ENCODE measurements at regions not wholly inside any gene's neighbourhood (a gene's known extent, or its start where the extent isn't known, plus 50 kb on each side); places are given as distances from the start of the nearest gene placed in this dataset.
"Not testable (repeated sequence)": the region's sequence is repeated elsewhere in the genome, so short reads cannot be mapped to it uniquely, and the experiment has no call there.

DNA sequence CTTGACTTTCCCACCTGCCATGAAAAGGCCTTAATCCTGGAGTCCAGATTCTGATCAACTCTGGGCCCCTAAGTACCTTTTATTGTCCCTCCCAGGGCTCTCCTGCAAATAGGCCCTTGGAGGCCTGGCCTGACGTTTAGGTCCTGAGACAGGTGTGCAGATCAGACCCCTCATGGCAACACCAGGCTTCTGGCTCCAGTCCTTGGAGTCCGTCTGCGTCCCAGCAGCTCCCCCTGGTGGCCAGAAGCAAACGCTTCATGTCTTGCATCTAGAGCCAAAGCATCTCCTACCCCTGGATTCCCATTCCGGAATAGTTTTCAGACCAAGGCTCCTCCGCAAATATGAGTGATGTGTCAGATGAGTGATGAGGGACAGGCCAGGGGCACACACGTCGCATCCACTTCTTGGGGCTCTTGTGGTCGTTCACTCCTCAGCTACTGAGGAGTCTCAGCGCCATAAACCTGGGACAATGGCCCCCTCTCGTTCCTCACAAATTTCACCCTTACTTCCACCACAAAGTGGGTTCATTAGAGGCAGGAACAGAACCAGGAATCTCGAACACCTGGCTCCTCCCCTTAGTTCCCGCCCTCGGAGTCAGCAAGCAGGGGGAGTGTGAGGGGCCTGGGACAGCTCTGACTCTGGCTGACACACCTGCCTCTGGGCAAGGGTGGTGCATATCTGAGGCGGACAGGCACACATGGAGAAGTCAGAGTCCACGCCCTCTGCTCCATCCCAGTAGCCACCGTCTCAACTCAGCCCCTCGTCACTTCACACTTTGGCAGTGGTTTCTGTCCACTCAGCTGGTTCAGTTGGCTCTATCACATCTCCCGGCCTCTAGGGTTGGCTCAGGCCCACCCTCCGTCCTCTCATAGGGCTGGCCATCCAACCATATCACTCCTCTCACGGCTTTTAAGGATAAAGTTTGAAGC is 77.9 kb upstream of the PWP1 start:
- peak; percentile 40 to 81 for DNase-seq

DNA sequence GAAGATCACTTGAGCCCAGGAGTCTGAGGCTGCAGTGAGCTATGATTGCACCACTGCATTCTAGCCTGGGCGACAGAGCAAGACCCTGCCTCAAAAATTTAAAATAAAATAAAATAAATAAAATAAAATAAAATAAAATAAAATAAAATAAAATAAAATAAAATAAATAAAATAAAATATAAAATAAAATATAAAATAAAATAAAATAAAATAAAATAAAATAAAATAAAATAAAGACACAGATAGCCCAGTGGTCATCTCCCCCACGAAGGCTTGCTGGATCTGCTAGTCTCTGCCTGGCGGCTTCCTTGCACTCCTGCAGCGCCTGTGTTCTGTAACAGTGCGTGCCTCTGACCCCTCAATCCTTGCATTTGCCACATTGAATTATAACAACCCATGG is 76.8 kb upstream of the PWP1 start:
- not testable (repeated sequence) for DNase-seq

DNA sequence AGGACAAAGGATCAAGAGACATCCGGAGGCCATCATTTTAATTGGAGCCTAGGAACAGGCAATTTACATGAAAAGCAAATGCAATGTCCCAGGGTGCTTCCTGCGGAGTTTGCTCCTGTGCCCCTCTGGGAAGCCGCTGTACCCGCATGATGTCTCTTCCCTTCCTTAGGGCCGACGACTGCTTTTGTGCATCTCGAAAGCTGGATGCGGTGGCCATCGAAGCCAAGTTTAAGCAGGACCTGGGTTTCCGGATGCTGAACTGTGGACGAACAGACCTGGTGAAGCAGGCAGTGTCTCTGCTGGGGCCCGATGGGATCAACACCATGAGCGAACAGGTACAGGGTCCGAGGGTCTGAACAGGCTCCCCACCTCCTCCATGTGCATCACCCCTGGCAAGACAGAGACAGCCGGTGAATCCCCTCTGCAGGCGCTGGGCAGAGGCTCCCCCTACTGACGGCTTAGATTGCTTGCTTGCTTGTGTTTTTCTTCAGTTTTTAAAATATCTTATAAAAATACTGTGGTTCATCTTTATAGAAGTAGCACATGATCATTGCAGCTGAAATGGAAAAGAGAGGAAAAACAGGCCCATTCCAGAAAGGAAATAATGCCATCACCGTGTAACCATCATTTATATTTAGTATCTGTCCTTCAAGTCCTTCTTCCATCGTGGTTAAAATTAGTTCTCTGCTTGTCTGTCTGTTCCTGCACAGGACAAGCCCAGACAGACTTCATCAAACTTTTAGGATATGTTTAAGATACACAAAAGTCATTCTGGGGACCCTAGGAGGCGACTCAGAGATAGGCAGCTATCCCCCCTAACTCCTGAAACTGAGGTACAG is 75.4 kb upstream of the PWP1 start:
- peak in 1 of 2 donors; percentile 18 for DNase-seq

DNA sequence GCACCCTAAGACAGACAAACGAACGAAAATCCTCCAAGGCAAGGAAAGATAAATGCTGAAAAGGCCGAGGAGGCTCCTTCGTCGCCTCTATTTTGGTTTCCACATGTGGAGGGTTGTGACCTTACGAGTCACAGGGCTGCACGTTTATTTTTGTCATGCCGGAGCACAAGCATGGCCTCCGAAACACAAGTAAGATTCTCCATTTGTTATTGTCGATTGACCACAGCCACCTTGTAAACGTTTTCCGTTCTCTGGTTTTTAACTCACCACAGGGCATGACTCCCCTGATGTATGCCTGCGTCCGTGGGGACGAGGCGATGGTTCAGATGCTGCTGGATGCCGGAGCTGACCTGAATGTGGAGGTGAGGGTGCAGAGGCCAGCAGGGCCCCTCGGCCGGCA is 73.1 kb upstream of the PWP1 start:
- DNase-seq = no peak

DNA sequence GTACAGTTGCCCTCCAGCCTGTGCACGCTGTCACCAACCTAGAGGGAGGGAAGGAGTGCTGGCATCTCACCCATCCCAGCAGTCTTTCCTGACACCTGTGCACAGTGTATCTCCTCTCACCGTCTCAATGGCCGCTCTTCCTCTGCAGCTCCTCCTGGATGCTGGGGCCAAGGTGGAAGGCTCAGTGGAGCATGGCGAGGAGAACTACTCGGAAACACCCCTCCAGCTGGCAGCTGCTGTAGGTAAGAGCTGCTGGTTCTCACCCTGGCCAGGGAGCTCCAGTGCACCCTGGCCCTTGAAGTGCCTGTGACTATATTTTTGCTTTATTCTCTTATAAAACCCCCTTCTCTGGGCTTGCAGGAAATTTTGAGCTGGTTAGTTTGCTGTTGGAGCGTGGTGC is 68.7 kb upstream of the PWP1 start:
- DNase-seq = no peak

DNA sequence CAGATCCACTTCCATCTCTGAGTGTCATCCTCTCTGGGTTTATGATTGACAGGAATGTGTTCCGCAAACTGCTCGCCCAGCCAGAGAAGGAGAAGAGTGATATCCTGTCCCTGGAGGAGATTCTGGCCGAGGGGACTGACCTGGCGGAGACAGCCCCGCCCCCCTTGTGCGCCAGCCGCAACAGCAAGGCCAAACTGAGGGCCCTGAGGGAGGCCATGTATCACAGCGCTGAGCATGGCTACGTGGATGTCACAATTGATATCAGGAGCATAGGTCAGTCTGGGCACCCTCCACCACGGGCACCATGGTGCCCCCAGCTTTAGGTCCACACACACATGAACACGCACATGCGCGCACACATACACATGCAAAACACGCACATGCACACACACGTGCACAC is 67.5 kb upstream of the PWP1 start:
- no peak for DNase-seq

DNA sequence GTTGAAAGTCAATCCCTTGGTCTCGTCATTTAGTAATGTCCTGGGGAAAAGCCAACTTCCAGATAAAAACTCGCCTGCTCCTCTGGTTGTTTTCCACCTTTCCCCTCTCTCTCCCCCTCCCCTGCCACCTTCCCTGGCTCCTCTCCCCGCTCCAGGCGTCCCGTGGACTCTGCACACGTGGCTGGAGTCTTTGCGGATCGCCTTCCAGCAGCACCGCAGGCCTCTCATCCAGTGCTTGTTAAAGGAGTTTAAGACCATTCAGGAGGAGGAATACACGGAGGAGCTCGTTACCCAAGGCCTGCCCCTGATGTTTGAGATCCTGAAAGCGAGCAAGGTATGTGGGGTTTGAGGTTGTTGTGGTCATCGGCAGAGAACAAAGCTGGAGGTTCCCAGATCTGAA is 65.8 kb upstream of the PWP1 start:
- DNase-seq = no peak

DNA sequence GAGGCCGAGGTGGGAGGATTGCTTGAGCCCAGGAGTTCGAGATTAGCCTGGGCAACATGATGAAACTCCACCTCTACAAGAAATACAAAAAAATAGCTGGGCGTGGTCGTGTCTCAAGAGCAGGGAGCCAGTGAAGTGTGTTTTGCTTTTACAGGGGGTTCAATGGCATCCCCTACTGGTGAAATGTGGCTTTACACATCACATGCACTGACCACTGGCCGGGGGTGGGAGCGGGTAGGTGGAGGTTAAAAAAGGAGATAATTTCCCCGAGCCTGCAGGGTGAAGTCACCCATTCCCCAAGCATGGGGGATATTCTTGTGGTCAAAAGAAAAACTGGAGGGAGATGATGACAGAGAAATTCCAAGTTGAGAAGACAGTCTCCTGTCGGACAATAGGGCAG is 63.6 kb upstream of the PWP1 start:
- DNase-seq = peak; percentile 28 to 65

DNA sequence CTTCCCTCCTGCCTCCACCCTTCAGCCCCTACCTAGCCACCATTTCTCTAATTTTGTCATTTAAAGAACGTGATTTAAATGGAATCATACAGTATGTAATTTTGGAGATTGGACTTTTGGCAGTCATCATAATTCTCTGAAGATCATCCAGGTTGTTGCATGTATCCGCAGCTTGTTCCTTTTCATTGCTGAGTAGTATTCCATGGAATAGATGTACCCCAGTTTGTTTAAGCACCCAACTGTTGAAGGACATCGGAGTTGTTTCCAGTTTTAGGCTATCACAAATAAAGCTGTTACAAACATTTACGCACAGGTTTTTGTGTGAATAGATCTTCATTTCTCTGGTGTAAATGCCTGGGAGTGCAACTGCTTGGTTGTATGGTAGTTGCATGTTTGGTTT is 61.1 kb upstream of the PWP1 start:
- no peak for DNase-seq

DNA sequence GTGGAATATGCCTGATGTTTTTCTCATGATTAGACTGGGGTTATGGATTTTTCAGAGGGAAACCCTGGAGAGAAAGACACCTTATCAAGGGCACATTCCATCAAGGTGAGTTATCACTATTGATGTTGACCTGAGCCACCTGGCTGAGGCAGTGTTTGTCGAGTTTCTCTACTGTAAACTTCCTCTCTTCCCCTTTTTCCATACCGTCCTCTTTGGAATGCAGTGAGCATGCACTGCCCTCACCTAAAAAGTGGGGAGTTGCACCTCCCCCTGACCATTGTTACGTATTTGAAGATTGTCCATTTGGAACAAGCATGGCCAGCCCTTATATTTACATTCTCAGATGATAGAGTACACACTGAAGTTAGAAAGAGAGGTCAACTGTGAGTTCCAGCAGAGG is 53.9 kb upstream of the PWP1 start:
- no peak for DNase-seq

DNA sequence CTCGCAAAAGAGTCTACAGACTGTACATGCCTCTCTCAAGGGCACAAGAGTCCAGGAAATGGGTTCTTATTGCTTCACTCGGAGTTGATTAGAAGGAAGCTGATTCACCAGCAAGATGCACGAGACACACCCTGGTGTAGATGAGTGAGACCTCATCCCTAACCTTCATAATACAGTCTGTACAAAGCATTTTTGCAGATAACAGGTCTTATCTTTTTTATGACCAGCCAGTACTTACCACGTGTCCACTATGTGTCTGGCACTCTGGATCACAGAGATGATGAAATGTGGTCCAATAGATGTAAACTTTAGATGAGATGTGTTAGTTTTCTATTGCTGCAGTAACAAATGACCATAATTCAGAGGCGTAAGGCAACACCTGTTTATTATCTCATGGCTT is 53.4 kb upstream of the PWP1 start:
- no peak for DNase-seq

DNA sequence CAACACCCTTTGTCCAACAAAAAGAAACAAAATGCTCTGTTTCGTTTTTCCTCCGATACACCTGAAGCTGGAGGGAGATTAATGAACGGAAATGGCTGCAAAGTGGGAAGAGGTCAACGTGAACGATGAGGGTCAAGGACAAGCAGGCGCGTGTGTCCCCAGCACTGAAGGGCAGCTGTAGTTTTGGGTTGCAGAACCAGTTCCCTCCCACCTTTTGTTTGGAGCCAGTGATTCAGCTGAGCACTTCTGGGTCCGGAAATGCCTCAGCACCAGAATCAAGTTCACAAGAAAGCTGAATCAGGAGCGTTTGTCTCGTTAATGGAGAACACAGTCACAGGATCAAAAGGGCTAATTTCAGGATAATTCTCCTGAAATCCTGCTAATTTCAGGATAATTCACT is 51.1 kb upstream of the PWP1 start:
- no peak for DNase-seq

DNA sequence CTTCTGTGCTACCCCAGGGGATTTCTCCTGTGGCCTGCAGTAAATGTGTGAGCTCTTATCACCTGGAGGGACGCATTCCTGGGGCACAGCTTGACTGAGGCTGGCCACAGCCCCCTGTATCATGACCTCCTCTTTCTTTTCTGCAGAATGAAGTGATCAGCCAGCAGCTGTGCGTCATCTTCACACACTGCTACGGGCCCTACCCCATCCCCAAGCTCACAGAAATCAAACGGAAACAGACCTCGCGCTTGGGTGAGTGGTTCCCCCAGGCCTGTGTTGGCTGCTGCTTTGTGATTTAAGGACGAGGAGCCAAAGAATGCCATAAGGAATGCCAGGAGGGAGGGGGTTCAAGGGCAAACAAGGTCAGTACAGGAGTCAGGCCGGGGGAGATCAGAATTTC is 50.5 kb upstream of the PWP1 start:
- DNase-seq = no peak

Measured in inflammatory macrophage treated with lipopolysaccharide for 1 hour (primary cell).